ENCODE measurements at regions not wholly inside any gene's neighbourhood (a gene's known extent, or its start where the extent isn't known, plus 50 kb on each side); places are given as distances from the start of the nearest gene placed in this dataset.

DNA sequence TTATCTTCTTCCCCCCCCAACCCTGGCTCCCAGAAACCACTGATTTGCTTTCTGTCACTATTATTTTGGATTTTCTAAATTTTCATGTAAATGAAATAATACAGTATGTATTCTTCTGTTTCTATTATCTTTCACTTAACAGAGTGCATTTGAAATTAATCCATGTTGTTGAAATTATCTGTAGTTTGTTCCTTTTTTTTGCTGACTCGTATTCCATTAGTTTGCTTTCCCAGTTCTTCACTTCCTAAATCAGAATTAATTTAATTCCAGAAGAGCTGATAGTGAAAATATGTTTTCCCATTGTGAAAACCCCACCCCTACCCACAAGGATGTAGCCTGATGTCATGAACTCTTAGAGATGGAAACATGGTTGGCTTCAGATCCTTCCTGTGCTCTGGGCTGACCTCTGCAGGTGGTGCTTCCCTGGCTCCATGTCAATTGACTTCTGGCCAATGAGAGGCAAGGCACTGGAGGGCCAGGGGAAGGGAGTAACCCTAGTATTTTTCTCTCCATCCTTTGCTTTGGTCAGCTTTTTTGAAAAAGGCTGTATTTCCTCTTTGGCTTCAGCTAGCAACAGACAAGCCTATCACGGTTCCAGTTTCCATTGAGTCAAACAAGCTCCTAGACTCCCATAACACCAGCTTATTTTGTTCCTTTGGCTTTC, 244.4 kb upstream of the HSF2 start:
- H3K4me1 ChIP-seq = no peaks in the 10 kb centered on the region
- H3K27ac ChIP-seq = no peak overlapping the region
- H3K27me3 ChIP-seq = no peaks in the 10 kb centered on the region
- TF ChIP-seq EP300 (IDR thresholded peaks at IDR 0.05; ENCODE audit: low read depth) (no peak), POLR2AphosphoS5 (IDR thresholded peaks at IDR 0.05) (no peak), CTCF (IDR thresholded peaks at IDR 0.05) (no peak), POLR2A (IDR thresholded peaks at IDR 0.05) (no peak)
- H3K36me3 ChIP-seq = no peaks in the 10 kb centered on the region
- WGBS, 2 donors (ENCODE audit: low coverage in 1 of 2) = 37 to 61% methylated on average over 2 of the region's 2 CpGs
- no peaks in the 10 kb centered on the region for H3K9me3 ChIP-seq
- in situ Hi-C loops (cut with MboI; ENCODE audit: low pct_ligation_motif_present in 1 of 4, low pct_unique_long_range_greater_than_20kb in 1 of 4, low sequenced_read_pairs in 3 of 4) (no loop called here), intact Hi-C loops (cut with DNase I; ENCODE audit: low total_unique reads) (no loop called here)
- H3K4me3 ChIP-seq = no peak overlapping the region
- DNase-seq = no peak

GRCh38 chr6:122161136-122161535, 238.3 kb upstream of the HSF2 start:
- in situ Hi-C loops (cut with MboI; ENCODE audit: low pct_ligation_motif_present in 1 of 4, low pct_unique_long_range_greater_than_20kb in 1 of 4, low sequenced_read_pairs in 3 of 4) (no loop called here), intact Hi-C loops (cut with DNase I; ENCODE audit: low total_unique reads) (no loop called here)
- 75 to 82% methylated on average over 5 of the region's 5 CpGs for WGBS, 2 donors (ENCODE audit: low coverage in 1 of 2)
- no peak for TF ChIP-seq EP300 (IDR thresholded peaks at IDR 0.05; ENCODE audit: low read depth)
- no peak for TF ChIP-seq POLR2AphosphoS5 (IDR thresholded peaks at IDR 0.05)
- TF ChIP-seq CTCF (IDR thresholded peaks at IDR 0.05) = no peak
- no peak for TF ChIP-seq POLR2A (IDR thresholded peaks at IDR 0.05)
- Histone ChIP-seq H3K27ac (no peak overlapping the region), H3K4me3 (no peak overlapping the region), H3K4me1 (no peaks in the 10 kb centered on the region), H3K9me3 (no peaks in the 10 kb centered on the region), H3K36me3 (no peaks in the 10 kb centered on the region), H3K27me3 (no peaks in the 10 kb centered on the region)
- no peak for DNase-seq

- 94% methylated on average over 16 of the region's 20 CpGs; no CpG with 5 or more reads in 1 of the 2 donors for WGBS, 2 donors (ENCODE audit: low coverage in 1 of 2)
- no peak overlapping the region for H3K4me3 ChIP-seq
- H3K36me3 ChIP-seq = no peaks in the 10 kb centered on the region
- H3K9me3 ChIP-seq = no peaks in the 10 kb centered on the region
- DNase-seq = no peak
- no peaks in the 10 kb centered on the region for H3K4me1 ChIP-seq
- intact Hi-C loops (cut with DNase I; ENCODE audit: low total_unique reads) (no loop called here), in situ Hi-C loops (cut with MboI; ENCODE audit: low pct_ligation_motif_present in 1 of 4, low pct_unique_long_range_greater_than_20kb in 1 of 4, low sequenced_read_pairs in 3 of 4) (no loop called here)
- no peak overlapping the region for H3K27ac ChIP-seq
- TF ChIP-seq EP300 (IDR thresholded peaks at IDR 0.05; ENCODE audit: low read depth) (no peak), POLR2A (IDR thresholded peaks at IDR 0.05) (no peak), POLR2AphosphoS5 (IDR thresholded peaks at IDR 0.05) (no peak), CTCF (IDR thresholded peaks at IDR 0.05) (no peak)
- no peaks in the 10 kb centered on the region for H3K27me3 ChIP-seq
Observed at GRCh38 chr6:122165014-122165413, 234.4 kb upstream of the HSF2 start.

GRCh38 chr6:122170274-122170673, 229.2 kb upstream of the HSF2 start:
- in situ Hi-C loops (cut with MboI; ENCODE audit: low pct_ligation_motif_present in 1 of 4, low pct_unique_long_range_greater_than_20kb in 1 of 4, low sequenced_read_pairs in 3 of 4) (no loop called here), intact Hi-C loops (cut with DNase I; ENCODE audit: low total_unique reads) (no loop called here)
- DNase-seq = no peak
- H3K9me3 ChIP-seq = no peaks in the 10 kb centered on the region
- no peaks in the 10 kb centered on the region for H3K27me3 ChIP-seq
- H3K4me1 ChIP-seq = no peaks in the 10 kb centered on the region
- TF ChIP-seq POLR2A (IDR thresholded peaks at IDR 0.05) = no peak
- no peak for TF ChIP-seq CTCF (IDR thresholded peaks at IDR 0.05)
- no peak for TF ChIP-seq EP300 (IDR thresholded peaks at IDR 0.05; ENCODE audit: low read depth)
- no peak for TF ChIP-seq POLR2AphosphoS5 (IDR thresholded peaks at IDR 0.05)
- 86 to 91% methylated on average over 1 to 2 of the region's 2 CpGs for WGBS, 2 donors (ENCODE audit: low coverage in 1 of 2)
- no peak overlapping the region for H3K4me3 ChIP-seq
- H3K36me3 ChIP-seq = no peaks in the 10 kb centered on the region
- H3K27ac ChIP-seq = no peak overlapping the region

Measured in transverse colon (tissue), 4 donors.